Muscle layer of colon (tissue), 2 donors: ENCODE measurements at regions not wholly inside any gene's neighbourhood (a gene's known extent, or its start where the extent isn't known, plus 50 kb on each side); places are given as distances from the start of the nearest gene placed in this dataset.

Source experiments
- H3K27ac ChIP-seq: one replicate; pipeline ENCODE4 v1.7.0; 2013; ENCODE audit warnings: low read depth, mild to moderate bottlenecking, low read length, moderate library complexity
- H3K27me3 ChIP-seq, 2 donors: one replicate each; pipeline ENCODE4 v1.7.0; 2013; ENCODE audit warnings: low read length in 2 of 2, mild to moderate bottlenecking in 2 of 2; ENCODE audit not compliant: insufficient read depth in 2 of 2, control insufficient read depth in 1 of 2
- H3K36me3 ChIP-seq: one replicate; pipeline ENCODE4 v1.7.0; 2013; ENCODE audit warnings: mild to moderate bottlenecking, low read length; ENCODE audit not compliant: insufficient read depth
- H3K4me1 ChIP-seq: one replicate; pipeline ENCODE4 v1.7.0; 2013; ENCODE audit warnings: mild to moderate bottlenecking, low read length; ENCODE audit not compliant: insufficient read depth
- H3K4me3 ChIP-seq, 2 donors: one replicate each; pipeline ENCODE4 v1.7.0; 2013; ENCODE audit warnings: low read length in 2 of 2, low read depth in 1 of 2, mild to moderate bottlenecking in 1 of 2, moderate library complexity in 1 of 2
- H3K9ac ChIP-seq: one replicate; pipeline ENCODE4 v1.7.0; 2013; ENCODE audit warnings: low read length
- H3K9me3 ChIP-seq: one replicate; pipeline ENCODE4 v1.7.0; 2013; ENCODE audit warnings: mild to moderate bottlenecking, low read length
- donor health status: abdominal sarcoma.
- donor health status: Adenocarcinoma of cecum.

DNA sequence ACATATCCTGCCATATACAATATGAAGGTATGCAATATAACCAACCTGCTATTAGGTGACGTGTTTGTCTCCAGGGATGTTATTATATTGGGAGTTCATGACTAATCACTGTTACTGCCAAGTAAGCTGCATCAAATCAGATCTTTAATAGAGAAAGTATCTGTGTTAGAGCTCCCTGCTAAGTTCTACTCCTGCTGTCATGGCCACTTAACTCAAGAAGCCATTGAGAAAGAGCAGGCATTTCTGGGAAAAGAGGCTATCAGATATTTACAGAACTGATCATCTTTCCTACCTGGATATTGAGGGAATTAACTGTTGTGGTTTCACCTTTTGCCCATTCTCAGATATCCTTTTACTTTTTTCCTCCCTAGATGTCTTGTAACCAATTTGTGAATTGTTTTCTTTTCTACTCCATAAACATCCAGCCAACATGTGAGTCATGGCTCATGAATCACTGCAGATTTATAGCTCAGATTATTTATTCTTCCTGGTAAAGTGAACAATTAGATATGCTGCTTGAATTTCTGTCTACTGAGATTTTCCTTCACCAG, 634.8 kb upstream of the FAM174A start:
- H3K4me1 ChIP-seq = no peaks in the 10 kb centered on the region
- H3K9me3 ChIP-seq = no peaks in the 10 kb centered on the region
- H3K27ac ChIP-seq = no peak overlapping the region
- no peak overlapping the region for H3K9ac ChIP-seq
- no peak overlapping the region for H3K4me3 ChIP-seq
- no peaks in the 10 kb centered on the region for H3K36me3 ChIP-seq
- no peaks in the 10 kb centered on the region for H3K27me3 ChIP-seq

DNA sequence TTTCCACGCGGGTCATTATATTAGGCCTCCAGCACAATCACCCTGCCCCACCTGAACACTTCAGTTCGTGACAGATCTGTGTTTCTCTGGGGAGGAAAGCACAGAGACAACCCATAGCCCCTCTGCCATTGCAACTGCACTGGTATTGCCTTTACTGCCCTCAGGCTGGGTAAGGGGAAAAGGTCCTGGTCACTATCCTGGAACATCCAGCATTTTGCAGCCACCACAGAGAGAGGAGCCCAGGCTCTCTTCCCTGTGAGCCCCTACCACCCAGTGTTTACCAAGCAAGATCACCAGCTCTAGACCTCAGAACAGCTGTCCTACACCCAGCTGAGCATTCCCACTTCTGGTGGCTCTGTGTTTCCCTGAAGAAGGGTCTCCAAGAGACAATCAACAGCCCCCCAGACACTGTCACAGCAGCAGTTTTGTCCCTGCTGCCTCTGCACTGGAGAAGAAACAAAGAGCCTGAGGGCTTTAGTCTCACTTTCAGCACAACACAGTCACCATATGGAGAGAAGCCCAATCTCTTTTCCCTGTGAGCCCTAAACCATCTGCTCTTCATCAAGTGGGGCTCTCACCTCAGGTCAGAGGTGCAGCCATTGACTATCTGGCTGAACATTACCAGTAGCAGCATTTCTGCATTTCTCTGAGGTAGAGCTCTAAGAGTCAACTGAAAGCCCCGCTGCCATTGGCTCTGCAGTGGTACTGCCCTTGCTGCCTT, 655.2 kb upstream of the FAM174A start:
- no peaks in the 10 kb centered on the region for H3K9me3 ChIP-seq
- H3K36me3 ChIP-seq = no peaks in the 10 kb centered on the region
- H3K4me3 ChIP-seq = no peak overlapping the region

DNA sequence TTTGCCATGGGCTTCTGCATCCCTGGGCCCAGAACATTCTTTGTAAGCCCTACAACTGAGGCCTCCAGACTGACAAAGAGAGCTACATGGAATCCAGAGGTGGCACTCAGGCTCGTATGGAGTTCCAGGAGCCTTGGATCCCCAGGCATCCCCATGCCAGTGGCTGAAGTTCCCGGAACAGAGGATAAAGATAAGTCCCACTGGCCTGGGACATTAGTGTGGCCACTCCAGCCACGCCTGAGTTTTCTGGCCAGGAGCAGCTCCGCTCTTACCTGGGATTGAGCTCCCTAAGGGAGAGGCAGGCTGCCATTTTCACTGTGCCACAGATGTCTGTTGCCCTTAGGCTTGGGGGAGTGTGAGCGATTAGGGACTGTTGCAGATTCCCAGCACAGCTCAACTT, 656.3 kb upstream of the FAM174A start:
- no peak overlapping the region for H3K27ac ChIP-seq
- H3K36me3 ChIP-seq = no peaks in the 10 kb centered on the region
- H3K4me1 ChIP-seq = no peaks in the 10 kb centered on the region
- H3K27me3 ChIP-seq = no peaks in the 10 kb centered on the region
- H3K9ac ChIP-seq = no peak overlapping the region
- H3K4me3 ChIP-seq = no peak overlapping the region
- no peaks in the 10 kb centered on the region for H3K9me3 ChIP-seq

More for the DNA sequence above, 655.2 kb upstream of the FAM174A start:
- no peaks in the 10 kb centered on the region for H3K4me1 ChIP-seq
- no peak overlapping the region for H3K27ac ChIP-seq
- no peaks in the 10 kb centered on the region for H3K27me3 ChIP-seq
- H3K9ac ChIP-seq = no peak overlapping the region

DNA sequence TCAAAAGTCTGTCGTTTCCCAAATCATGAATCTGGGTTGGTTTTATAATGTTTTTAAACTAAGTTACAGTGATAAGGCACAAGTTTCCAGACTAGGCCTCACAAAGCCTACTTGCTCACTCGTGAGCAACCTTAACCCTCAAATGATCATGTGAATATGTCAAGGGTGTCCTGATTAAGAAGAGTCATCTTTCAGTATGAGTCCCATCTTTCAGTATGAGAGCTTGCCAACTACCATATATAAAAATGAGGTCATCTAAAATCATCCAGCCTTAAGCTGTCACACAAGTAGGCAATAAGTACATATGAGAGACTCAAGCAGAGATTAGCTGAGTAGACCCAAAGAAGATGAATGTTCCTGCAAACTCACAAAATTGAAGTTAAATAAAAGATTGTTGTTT, 668.4 kb upstream of the FAM174A start:
- Histone ChIP-seq H3K4me3 (no peak overlapping the region), H3K4me1 (no peaks in the 10 kb centered on the region), H3K9ac (no peak overlapping the region), H3K9me3 (no peaks in the 10 kb centered on the region), H3K27ac (no peak overlapping the region), H3K36me3 (no peaks in the 10 kb centered on the region), H3K27me3 (no peaks in the 10 kb centered on the region)

GRCh38 chr5:99865159-99865558, 670.0 kb upstream of the FAM174A start:
- Histone ChIP-seq H3K27me3 (no peaks in the 10 kb centered on the region), H3K9me3 (no peaks in the 10 kb centered on the region), H3K9ac (no peak overlapping the region), H3K36me3 (no peaks in the 10 kb centered on the region), H3K4me3 (no peak overlapping the region), H3K4me1 (no peaks in the 10 kb centered on the region), H3K27ac (no peak overlapping the region)

GRCh38 chr5:99835791-99836190, 699.4 kb upstream of the FAM174A start:
- no peaks in the 10 kb centered on the region for H3K36me3 ChIP-seq
- no peak overlapping the region for H3K4me3 ChIP-seq
- no peak overlapping the region for H3K9ac ChIP-seq
- no peaks in the 10 kb centered on the region for H3K9me3 ChIP-seq
- no peak overlapping the region for H3K27ac ChIP-seq
- no peaks in the 10 kb centered on the region for H3K4me1 ChIP-seq
- H3K27me3 ChIP-seq = no peaks in the 10 kb centered on the region

DNA sequence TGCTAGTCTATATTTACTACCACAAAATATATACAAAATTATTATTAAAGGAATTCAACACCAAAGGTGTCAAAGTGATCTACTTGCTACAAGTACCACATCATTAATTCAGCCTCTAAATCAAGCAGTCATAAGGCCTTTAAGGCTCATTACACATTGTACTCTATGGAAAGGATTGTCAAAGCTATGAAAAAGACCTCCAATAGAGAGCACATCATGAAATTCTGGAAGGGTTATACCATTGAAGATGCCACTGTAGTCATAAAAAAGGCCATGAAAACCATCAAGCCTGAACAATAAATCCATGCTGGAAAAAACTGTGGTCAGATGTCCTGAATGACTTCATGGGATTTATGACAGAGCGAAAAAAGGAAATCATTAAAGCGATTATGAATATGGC, 708.0 kb upstream of the FAM174A start:
- no peaks in the 10 kb centered on the region for H3K27me3 ChIP-seq
- H3K4me3 ChIP-seq = no peak overlapping the region
- no peaks in the 10 kb centered on the region for H3K36me3 ChIP-seq
- H3K9ac ChIP-seq = no peak overlapping the region
- no peak overlapping the region for H3K27ac ChIP-seq
- no peaks in the 10 kb centered on the region for H3K9me3 ChIP-seq
- H3K4me1 ChIP-seq = no peaks in the 10 kb centered on the region

- Histone ChIP-seq H3K4me3 (no peak overlapping the region), H3K27me3 (no peaks in the 10 kb centered on the region), H3K4me1 (no peaks in the 10 kb centered on the region), H3K27ac (no peak overlapping the region), H3K9me3 (no peaks in the 10 kb centered on the region), H3K36me3 (no peaks in the 10 kb centered on the region), H3K9ac (no peak overlapping the region)
These were observed 717.4 kb upstream of the FAM174A start for GRCh38 chr5:99817796-99818195.

DNA sequence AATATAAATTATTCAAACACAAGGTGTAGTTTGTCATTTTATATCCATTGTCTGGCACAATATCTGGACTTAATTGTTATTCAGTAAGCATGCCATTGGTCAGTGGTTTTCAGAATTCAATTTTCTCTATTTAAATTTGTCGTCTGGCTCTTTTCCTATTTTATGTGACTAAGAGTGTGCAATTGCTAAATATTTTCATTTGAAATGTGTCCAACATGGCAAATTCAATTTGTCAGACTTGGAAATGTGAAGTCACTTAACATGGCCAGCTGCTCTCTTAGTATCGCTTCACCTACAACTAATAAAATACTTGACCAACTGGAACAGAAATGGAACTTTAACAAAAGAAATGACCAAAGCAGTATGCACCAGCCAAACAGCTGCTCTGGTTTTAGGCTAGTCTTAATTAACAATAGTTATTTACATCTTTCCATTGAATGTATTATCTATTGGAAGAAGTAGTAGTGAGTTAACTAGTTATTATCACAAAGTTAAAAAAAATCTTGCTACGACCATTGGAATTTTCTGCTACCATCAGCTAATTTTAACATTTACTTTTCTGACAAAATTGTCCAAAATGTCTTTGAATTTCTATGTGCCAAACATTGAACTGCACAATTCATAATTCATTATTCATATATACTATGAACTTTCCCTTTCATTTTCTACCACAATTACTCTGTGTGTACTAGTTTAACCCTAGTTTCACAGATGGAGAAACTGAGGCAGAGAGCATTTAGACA, 720.7 kb upstream of the FAM174A start:
- Histone ChIP-seq H3K27ac (no peak overlapping the region), H3K4me3 (no peak overlapping the region), H3K9me3 (no peaks in the 10 kb centered on the region), H3K27me3 (no peaks in the 10 kb centered on the region), H3K36me3 (no peaks in the 10 kb centered on the region), H3K4me1 (no peaks in the 10 kb centered on the region), H3K9ac (no peak overlapping the region)

GRCh38 chr5:99808657-99809230, 726.4 kb upstream of the FAM174A start:
- H3K27me3 ChIP-seq = no peaks in the 10 kb centered on the region
- H3K36me3 ChIP-seq = no peaks in the 10 kb centered on the region
- H3K9me3 ChIP-seq = no peaks in the 10 kb centered on the region
- H3K4me1 ChIP-seq = no peaks in the 10 kb centered on the region
- H3K27ac ChIP-seq = no peak overlapping the region
- no peak overlapping the region for H3K4me3 ChIP-seq
- H3K9ac ChIP-seq = no peak overlapping the region

DNA sequence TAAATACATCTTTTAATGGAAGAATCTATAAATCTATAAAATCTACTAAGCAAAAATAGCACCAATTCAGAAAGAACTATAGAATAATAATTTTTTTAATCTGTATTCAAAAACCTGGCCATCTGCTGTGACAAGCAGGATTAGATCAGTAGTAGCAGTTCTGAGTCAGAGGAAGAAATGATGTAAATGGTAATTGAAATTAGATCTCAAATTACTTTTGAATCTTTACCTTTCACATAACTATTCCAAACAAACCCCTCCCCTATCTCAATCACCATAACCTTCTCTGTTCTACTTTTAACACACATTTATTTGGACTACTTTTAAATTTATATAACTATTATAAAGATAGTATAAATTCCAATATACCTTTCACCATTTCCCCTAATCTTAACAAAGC, 727.8 kb upstream of the FAM174A start:
- Histone ChIP-seq H3K36me3 (no peaks in the 10 kb centered on the region), H3K9me3 (no peaks in the 10 kb centered on the region), H3K9ac (no peak overlapping the region), H3K27ac (no peak overlapping the region), H3K4me1 (no peaks in the 10 kb centered on the region), H3K4me3 (no peak overlapping the region), H3K27me3 (no peaks in the 10 kb centered on the region)
